ENCODE measurements at regions not wholly inside any gene's neighbourhood (a gene's known extent, or its start where the extent isn't known, plus 50 kb on each side); places are given as distances from the start of the nearest gene placed in this dataset.
A peak's percentile ranks its signal among the peaks of the same experiment; 100 is the strongest.

- no peak for DNase-seq
Observed at GRCh38 chr4:146998157-146998556, 52.5 kb upstream of the TTC29 start.

- DNase-seq: no peak
Observed at GRCh38 chr4:147003956-147004809, 58.5 kb upstream of the TTC29 start.

GRCh38 chr4:147006229-147006628, 60.6 kb upstream of the TTC29 start:
- DNase-seq: no peak

- no peak for DNase-seq
Observed at GRCh38 chr4:147009875-147010274, 64.2 kb upstream of the TTC29 start.

GRCh38 chr4:147011411-147011810, 65.7 kb upstream of the TTC29 start:
- no peak for DNase-seq

GRCh38 chr4:147012059-147012707, 66.5 kb upstream of the TTC29 start:
- DNase-seq: no peak

GRCh38 chr4:147014946-147015345, 69.3 kb upstream of the TTC29 start:
- DNase-seq: no peak

- no peak for DNase-seq
Observed at GRCh38 chr4:147015491-147015890, 69.8 kb upstream of the TTC29 start.

GRCh38 chr4:147017081-147017480, 71.4 kb upstream of the TTC29 start:
- DNase-seq: no peak

GRCh38 chr4:147019091-147019490, 73.4 kb upstream of the TTC29 start:
- DNase-seq: peak; percentile 54

GRCh38 chr4:147020456-147020855, 74.8 kb upstream of the TTC29 start:
- DNase-seq: no peak

GRCh38 chr4:147025042-147025441, 79.4 kb upstream of the TTC29 start:
- DNase-seq: no peak

- DNase-seq: no peak
Observed at GRCh38 chr4:147029296-147029695, 83.6 kb upstream of the TTC29 start.

- no peak for DNase-seq
Observed at GRCh38 chr4:147034372-147034771, 88.7 kb upstream of the TTC29 start.

GRCh38 chr4:147037069-147037468, 91.4 kb upstream of the TTC29 start:
- no peak for DNase-seq

- no peak for DNase-seq
Observed at GRCh38 chr4:147039976-147040575, 94.4 kb upstream of the TTC29 start.

GRCh38 chr4:147040874-147041273, 95.2 kb upstream of the TTC29 start:
- DNase-seq: no peak

GRCh38 chr4:147041376-147041775, 95.7 kb upstream of the TTC29 start:
- no peak for DNase-seq

GRCh38 chr4:147042046-147042445, 96.4 kb upstream of the TTC29 start:
- DNase-seq: no peak

GRCh38 chr4:147044241-147044640, 98.6 kb upstream of the TTC29 start:
- DNase-seq: no peak

GRCh38 chr4:147049946-147050345, 104.3 kb upstream of the TTC29 start:
- no peak for DNase-seq

GRCh38 chr4:147050356-147050765, 104.7 kb upstream of the TTC29 start:
- DNase-seq: no peak

- DNase-seq: no peak
Observed at GRCh38 chr4:147052361-147052760, 106.7 kb upstream of the TTC29 start.

- no peak for DNase-seq
Observed at GRCh38 chr4:147054228-147054872, 108.7 kb upstream of the TTC29 start.
